A549 (cell line): ENCODE measurements at regions not wholly inside any gene's neighbourhood (a gene's known extent, or its start where the extent isn't known, plus 50 kb on each side); places are given as distances from the start of the nearest gene placed in this dataset.

Experiments used
- ATAC-seq, 2 experiments: fragments of 200-7000 bp in 1 of 2; fragments of >200 bp in 1 of 2; cut with Nextera tagmentation in 1 of 2; cut with Tn5 transposase in 1 of 2; 3 replicates each; pipeline versions ENCODE4 v1.8.0 to v1.9.1; 2018 to 2020; ENCODE audit warnings: mild to moderate bottlenecking in 1 of 2, moderate library complexity in 1 of 2
- CTCF ChIA-PET: fragments of 300-600 bp; sonication (Branson Sonifier 250); formaldehyde crosslinking; extraction: SDS; loops from one replicate; lab custom pipeline; 2021; ENCODE audit warnings: antibody characterized with exemption, inconsistent platforms; lab: Yijun Ruan, JAX
- POLR2A ChIA-PET: fragments of 350-600 bp; formaldehyde crosslinking; extraction: SDS; loops from one replicate; lab custom pipeline; 2021; ENCODE audit warnings: antibody characterized with exemption, inconsistent platforms; lab: Yijun Ruan, JAX
- DNase-seq, 2 experiments: peaks; one replicate each; pipeline versions ENCODE4 v3.0.0 to v3.0.0-alpha.2; 2011 to 2016; ENCODE audit warnings: low read depth in 1 of 2, low spot score in 1 of 2
- FAIRE-seq: peaks from 2 replicates; lab custom pipeline; 2011; peaks lifted over from hg19 to GRCh38; lab: Jason Lieb, UNC
- H3K27ac ChIP-seq, 2 experiments: fragments of >200 bp; sonication (Bioruptor Twin); formaldehyde crosslinking; 3 replicates each; pipeline ENCODE4 v1.5.1; 2016 to 2017
- H3K4me1 ChIP-seq: fragments of >200 bp; sonication (Bioruptor Twin); formaldehyde crosslinking; 3 replicates; pipeline ENCODE4 v1.6.1; 2016
- H3K4me2 ChIP-seq: fragments of >200 bp; sonication (Bioruptor Twin); formaldehyde crosslinking; 3 replicates; pipeline ENCODE4 v1.6.1; 2016
- H3K4me3 ChIP-seq: fragments of >200 bp; sonication (Bioruptor Twin); formaldehyde crosslinking; 3 replicates; pipeline ENCODE4 v1.5.1; 2016
- H3K9me3 ChIP-seq: fragments of >200 bp; sonication (Bioruptor Twin); formaldehyde crosslinking; 3 replicates; pipeline ENCODE4 v1.6.1; 2016
- ATOH8 ChIP-seq: fragments of 250-450 bp; sonication (Bioruptor Pico); IDR thresholded peaks from 2 replicates; pipeline ENCODE4 v1.5.0; 2020; ENCODE audit warnings: low read depth, mild to moderate bottlenecking, moderate library complexity
- BHLHE40 ChIP-seq: IDR thresholded peaks from 2 replicates; pipeline ENCODE4 v1.6.1; 2012; ENCODE audit warnings: low read depth, low read length, inconsistent platforms
- CBX2 ChIP-seq: fragments of 200-600 bp; sonication (generic); IDR thresholded peaks from 2 replicates; pipeline ENCODE4 v1.6.1; 2016; ENCODE audit warnings: low read depth, mild to moderate bottlenecking, borderline replicate concordance
- CEBPB ChIP-seq, 2 experiments: fragments of >200 bp in 1 of 2; sonication (Bioruptor Twin) in 1 of 2; formaldehyde crosslinking in 1 of 2; IDR thresholded peaks; 2 replicates each; pipeline ENCODE4 v1.6.1; 2012 to 2016
- CHD4 ChIP-seq: fragments of 200-600 bp; sonication (generic); IDR thresholded peaks from 2 replicates; pipeline ENCODE4 v1.6.1; 2016; ENCODE audit warnings: antibody characterized with exemption, mild to moderate bottlenecking, borderline replicate concordance
- FOSL2 ChIP-seq, 2 experiments: fragments of 450-650 bp in 1 of 2; fragments of >200 bp in 1 of 2; sonication (Bioruptor Twin) in 1 of 2; formaldehyde crosslinking; IDR thresholded peaks; 2 replicates each; pipeline versions ENCODE4 v1.5.0 to v1.6.1; 2016 to 2020; ENCODE audit warnings: mild to moderate bottlenecking in 1 of 2, moderate library complexity in 1 of 2
- GATA3 ChIP-seq: IDR thresholded peaks from 2 replicates; pipeline ENCODE4 v1.6.1; 2012; ENCODE audit warnings: borderline replicate concordance
- HDAC2 ChIP-seq: fragments of 200-600 bp; sonication (generic); IDR thresholded peaks from 2 replicates; pipeline ENCODE4 v1.6.1; 2016
- HOXA7 ChIP-seq: fragments of 250-450 bp; sonication (Bioruptor Pico); IDR thresholded peaks from 2 replicates; pipeline ENCODE4 v1.5.0; 2020; ENCODE audit warnings: mild to moderate bottlenecking, moderate library complexity
- HOXB13 ChIP-seq: fragments of 250-450 bp; sonication (Bioruptor Pico); IDR thresholded peaks from 2 replicates; pipeline ENCODE4 v1.5.0; 2020; ENCODE audit warnings: low read depth, mild to moderate bottlenecking, moderate library complexity
- HOXB5 ChIP-seq: fragments of 250-450 bp; sonication (Bioruptor Pico); IDR thresholded peaks from 2 replicates; pipeline ENCODE4 v1.5.0; 2020; ENCODE audit warnings: mild to moderate bottlenecking, moderate library complexity
- JUNB ChIP-seq: fragments of >200 bp; sonication (Bioruptor Twin); formaldehyde crosslinking; IDR thresholded peaks from 2 replicates; pipeline ENCODE4 v1.6.1; 2016
- KDM1A ChIP-seq: fragments of 200-600 bp; sonication (generic); IDR thresholded peaks from 2 replicates; pipeline ENCODE4 v1.6.1; 2016; ENCODE audit warnings: low read depth, mild to moderate bottlenecking
- MAFK ChIP-seq: fragments of 450-650 bp; IDR thresholded peaks from 2 replicates; pipeline ENCODE4 v1.6.1; 2014; ENCODE audit not compliant: partially characterized antibody
- MAX ChIP-seq: IDR thresholded peaks from 2 replicates; pipeline ENCODE4 v1.6.1; 2012
- PHF8 ChIP-seq: fragments of 200-600 bp; sonication (generic); IDR thresholded peaks from 2 replicates; pipeline ENCODE4 v1.6.1; 2016; ENCODE audit warnings: low read depth, mild to moderate bottlenecking, antibody characterized with exemption, moderate library complexity, borderline replicate concordance
- RCOR1 ChIP-seq: fragments of 150-350 bp; IDR thresholded peaks from 2 replicates; pipeline ENCODE4 v1.6.1; 2014; ENCODE audit warnings: antibody characterized with exemption, low read length, low read depth
- RFX5 ChIP-seq: fragments of 450-650 bp; IDR thresholded peaks from 2 replicates; pipeline ENCODE4 v1.7.1; 2014; ENCODE audit warnings: antibody characterized with exemption, mild to moderate bottlenecking, moderate library complexity
- SMC3 ChIP-seq: fragments of >200 bp; sonication (Bioruptor Twin); formaldehyde crosslinking; IDR thresholded peaks from 3 replicates; pipeline ENCODE4 v1.6.1; 2018; ENCODE audit warnings: inconsistent platforms
- ZC3H11A ChIP-seq: fragments of 450-650 bp; IDR thresholded peaks from 2 replicates; pipeline ENCODE4 v1.6.1; 2014; ENCODE audit warnings: antibody characterized with exemption, mild to moderate bottlenecking
- ZSCAN20 ChIP-seq: fragments of 250-450 bp; sonication (Bioruptor Pico); IDR thresholded peaks from 2 replicates; pipeline ENCODE4 v1.8.0; 2022; ENCODE audit warnings: mild to moderate bottlenecking, moderate library complexity
- WGBS: methylation state at CpG from one replicate; pipeline ENCODE4 v1.1.6; 2017; ENCODE audit errors: missing lambda C conversion rate; 5-methylcytosine and 5-hydroxymethylcytosine counted together
- TF ChIP-seq, protein P1 (sequence below): fragments of 200-600 bp; sonication (generic); IDR thresholded peaks from 2 replicates; pipeline ENCODE4 v1.6.1; 2016; ENCODE audit warnings: antibody characterized with exemption, mild to moderate bottlenecking, moderate library complexity
- TF ChIP-seq, protein P2 (sequence below): fragments of 250-450 bp; sonication (Bioruptor Pico); IDR thresholded peaks from 2 replicates; pipeline ENCODE4 v1.5.0; 2021; ENCODE audit warnings: mild to moderate bottlenecking, moderate library complexity, borderline replicate concordance

DNA sequence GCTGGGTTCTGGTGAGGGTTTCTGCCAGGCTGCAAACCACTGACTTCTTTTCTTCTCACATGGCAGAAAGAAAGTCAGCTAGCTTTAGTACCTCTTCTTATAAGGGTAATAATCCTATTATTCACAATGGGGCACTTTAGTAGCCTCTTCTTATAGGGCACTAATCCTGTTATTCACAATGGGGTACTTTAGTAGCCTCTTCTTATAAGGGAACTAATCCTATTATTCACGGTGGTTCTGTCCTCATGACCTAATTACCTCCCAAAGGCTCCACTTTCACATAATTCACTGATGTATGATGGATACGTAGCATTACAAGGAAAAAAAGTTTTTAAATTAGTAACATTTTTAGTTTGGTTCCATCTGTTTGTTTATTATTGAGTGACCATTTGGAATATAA, 671.3 kb downstream of the NSUN3 start (continued):
- TF ChIP-seq, protein P1, sequence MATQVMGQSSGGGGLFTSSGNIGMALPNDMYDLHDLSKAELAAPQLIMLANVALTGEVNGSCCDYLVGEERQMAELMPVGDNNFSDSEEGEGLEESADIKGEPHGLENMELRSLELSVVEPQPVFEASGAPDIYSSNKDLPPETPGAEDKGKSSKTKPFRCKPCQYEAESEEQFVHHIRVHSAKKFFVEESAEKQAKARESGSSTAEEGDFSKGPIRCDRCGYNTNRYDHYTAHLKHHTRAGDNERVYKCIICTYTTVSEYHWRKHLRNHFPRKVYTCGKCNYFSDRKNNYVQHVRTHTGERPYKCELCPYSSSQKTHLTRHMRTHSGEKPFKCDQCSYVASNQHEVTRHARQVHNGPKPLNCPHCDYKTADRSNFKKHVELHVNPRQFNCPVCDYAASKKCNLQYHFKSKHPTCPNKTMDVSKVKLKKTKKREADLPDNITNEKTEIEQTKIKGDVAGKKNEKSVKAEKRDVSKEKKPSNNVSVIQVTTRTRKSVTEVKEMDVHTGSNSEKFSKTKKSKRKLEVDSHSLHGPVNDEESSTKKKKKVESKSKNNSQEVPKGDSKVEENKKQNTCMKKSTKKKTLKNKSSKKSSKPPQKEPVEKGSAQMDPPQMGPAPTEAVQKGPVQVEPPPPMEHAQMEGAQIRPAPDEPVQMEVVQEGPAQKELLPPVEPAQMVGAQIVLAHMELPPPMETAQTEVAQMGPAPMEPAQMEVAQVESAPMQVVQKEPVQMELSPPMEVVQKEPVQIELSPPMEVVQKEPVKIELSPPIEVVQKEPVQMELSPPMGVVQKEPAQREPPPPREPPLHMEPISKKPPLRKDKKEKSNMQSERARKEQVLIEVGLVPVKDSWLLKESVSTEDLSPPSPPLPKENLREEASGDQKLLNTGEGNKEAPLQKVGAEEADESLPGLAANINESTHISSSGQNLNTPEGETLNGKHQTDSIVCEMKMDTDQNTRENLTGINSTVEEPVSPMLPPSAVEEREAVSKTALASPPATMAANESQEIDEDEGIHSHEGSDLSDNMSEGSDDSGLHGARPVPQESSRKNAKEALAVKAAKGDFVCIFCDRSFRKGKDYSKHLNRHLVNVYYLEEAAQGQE, result no peak
- no peak for TF ChIP-seq HOXA7 (CRISPR knock-in tag)
- TF ChIP-seq CEBPB (IDR thresholded peaks at IDR 0.05), result no peak
- TF ChIP-seq RCOR1, result no peak
- no peak for TF ChIP-seq CHD4
- TF ChIP-seq CBX2, result no peak
- TF ChIP-seq BHLHE40, result no peak
- TF ChIP-seq RFX5, result no peak
- TF ChIP-seq MAX, result no peak
- TF ChIP-seq ATOH8, result no peak
- TF ChIP-seq, all 56 proteins: peak for 0

GRCh38 chr3:94735354-94735753, 672.5 kb downstream of the NSUN3 start:
- ChIA-PET POLR2A (no interaction called here), CTCF (interaction anchor here (0.7 kb wide), 1 partner anchor 25 kb away, joined by 3 read pairs; no protein-coding TSS in a partner anchor)
- no peaks in the 10 kb centered on the region for H3K9me3 ChIP-seq
- WGBS, result 42% methylated on average over 2 of the region's 2 CpGs
- DNase-seq (no peak), FAIRE-seq (no peak), ATAC-seq (no peak)
- H3K4me1 ChIP-seq, result no peaks in the 10 kb centered on the region
- H3K4me3 ChIP-seq, result no peak overlapping the region
- TF ChIP-seq HDAC2 (no peak), ZC3H11A (no peak), ZSCAN20 (CRISPR knock-in tag) (no peak), HOXB13 (no peak), JUNB (0 out of 2 replicates have a peak, but pooled peaks have one; percentile 26), FOSL2 (IDR thresholded peaks at IDR 0.05) (no peak), FOSL2 (CRISPR knock-in tag; IDR thresholded peaks at IDR 0.05) (peak; percentile 75)
- no peak overlapping the region for H3K4me2 ChIP-seq
- H3K27ac ChIP-seq, result no peak overlapping the region

DNA sequence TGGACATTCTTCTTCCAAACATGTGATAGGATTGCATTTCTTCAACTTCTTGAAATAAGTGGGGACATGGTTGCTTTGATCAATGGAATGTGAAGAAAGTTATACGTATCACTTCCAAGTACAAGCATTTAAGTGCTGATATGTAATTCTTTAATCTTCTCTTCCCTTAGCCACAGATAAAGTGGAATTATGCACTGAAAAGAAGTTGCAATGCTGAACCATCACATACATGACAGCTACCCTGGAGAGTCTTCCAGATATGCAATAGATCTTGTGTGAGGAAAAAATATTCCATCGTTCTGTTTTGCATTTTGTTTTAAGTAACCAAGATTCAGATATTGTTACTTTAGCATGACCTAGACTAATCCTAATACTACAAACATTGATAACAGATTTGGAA, 674.3 kb downstream of the NSUN3 start:
- Histone ChIP-seq H3K4me1 (no peaks in the 10 kb centered on the region), H3K4me3 (no peak overlapping the region), H3K4me2 (no peak overlapping the region), H3K27ac (no peak overlapping the region), H3K9me3 (no peaks in the 10 kb centered on the region)
- 56% methylated on average over 2 of the region's 2 CpGs for WGBS
- ChIA-PET CTCF (no interaction called here), POLR2A (no interaction called here)
- TF ChIP-seq, protein P2, sequence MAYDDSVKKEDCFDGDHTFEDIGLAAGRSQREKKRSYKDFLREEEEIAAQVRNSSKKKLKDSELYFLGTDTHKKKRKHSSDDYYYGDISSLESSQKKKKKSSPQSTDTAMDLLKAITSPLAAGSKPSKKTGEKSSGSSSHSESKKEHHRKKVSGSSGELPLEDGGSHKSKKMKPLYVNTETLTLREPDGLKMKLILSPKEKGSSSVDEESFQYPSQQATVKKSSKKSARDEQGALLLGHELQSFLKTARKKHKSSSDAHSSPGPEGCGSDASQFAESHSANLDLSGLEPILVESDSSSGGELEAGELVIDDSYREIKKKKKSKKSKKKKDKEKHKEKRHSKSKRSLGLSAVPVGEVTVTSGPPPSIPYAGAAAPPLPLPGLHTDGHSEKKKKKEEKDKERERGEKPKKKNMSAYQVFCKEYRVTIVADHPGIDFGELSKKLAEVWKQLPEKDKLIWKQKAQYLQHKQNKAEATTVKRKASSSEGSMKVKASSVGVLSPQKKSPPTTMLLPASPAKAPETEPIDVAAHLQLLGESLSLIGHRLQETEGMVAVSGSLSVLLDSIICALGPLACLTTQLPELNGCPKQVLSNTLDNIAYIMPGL (CRISPR knock-in tag), result no peak
- TF ChIP-seq SMC3, result no peak
- no peak for TF ChIP-seq HOXA7 (CRISPR knock-in tag)
- TF ChIP-seq KDM1A, result no peak
- TF ChIP-seq PHF8, result no peak
- TF ChIP-seq HOXB5, result no peak
- no peak for TF ChIP-seq GATA3
- no peak for TF ChIP-seq MAFK
- DNase-seq (no peak), FAIRE-seq (no peak), ATAC-seq (no peak)
